Peyer's patch (tissue), 4 donors: ENCODE measurements at regions not wholly inside any gene's neighbourhood (a gene's known extent, or its start where the extent isn't known, plus 50 kb on each side); places are given as distances from the start of the nearest gene placed in this dataset.

ENCODE experiments used
- POLR2A ChIP-seq, 2 donors: fragments of 450-650 bp; IDR thresholded peaks; one replicate each; pipeline ENCODE4 v1.5.1; 2017; ENCODE audit warnings: antibody characterized with exemption in 2 of 2, mild to moderate bottlenecking in 2 of 2, moderate library complexity in 2 of 2
- TF ChIP-seq, protein P1 (sequence below), 6 experiments: fragments of 450-650 bp in 4 of 6; fragments of 200-600 bp in 2 of 6; sonication (generic) in 1 of 6; IDR thresholded peaks; one replicate each; pipeline ENCODE4 v1.5.1; 2017 to 2019; ENCODE audit warnings: antibody characterized with exemption in 6 of 6, mild to moderate bottlenecking in 3 of 6, moderate library complexity in 1 of 6

DNA sequence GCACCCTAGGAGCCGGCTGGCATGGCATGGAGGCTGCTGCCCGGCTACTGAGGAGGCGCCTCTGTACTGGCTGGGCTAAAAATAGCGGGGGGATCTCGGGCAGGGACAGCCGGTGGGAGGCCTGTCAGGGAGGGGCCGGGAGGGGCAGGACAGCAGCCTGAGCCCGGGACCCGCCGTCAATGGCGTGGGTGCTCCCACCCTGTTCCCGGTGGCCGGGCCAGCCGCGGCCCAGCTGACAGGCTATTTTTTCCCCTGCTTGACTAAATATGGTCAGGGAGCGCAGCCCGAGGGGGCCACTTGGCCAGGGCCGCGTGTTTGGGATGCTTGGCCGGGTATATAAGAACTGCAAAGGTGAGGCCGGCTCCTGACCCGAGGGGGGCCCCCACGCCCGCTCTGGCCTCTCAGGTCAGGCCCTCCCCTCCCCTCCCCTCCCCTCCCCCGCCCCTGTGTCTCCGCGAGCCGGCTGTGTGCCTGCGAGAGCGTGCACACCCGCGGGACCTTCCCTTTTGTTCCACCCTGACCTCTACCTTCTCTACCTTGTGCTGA is 74.4 kb upstream of the GATA5 start:
- TF ChIP-seq, protein P1, sequence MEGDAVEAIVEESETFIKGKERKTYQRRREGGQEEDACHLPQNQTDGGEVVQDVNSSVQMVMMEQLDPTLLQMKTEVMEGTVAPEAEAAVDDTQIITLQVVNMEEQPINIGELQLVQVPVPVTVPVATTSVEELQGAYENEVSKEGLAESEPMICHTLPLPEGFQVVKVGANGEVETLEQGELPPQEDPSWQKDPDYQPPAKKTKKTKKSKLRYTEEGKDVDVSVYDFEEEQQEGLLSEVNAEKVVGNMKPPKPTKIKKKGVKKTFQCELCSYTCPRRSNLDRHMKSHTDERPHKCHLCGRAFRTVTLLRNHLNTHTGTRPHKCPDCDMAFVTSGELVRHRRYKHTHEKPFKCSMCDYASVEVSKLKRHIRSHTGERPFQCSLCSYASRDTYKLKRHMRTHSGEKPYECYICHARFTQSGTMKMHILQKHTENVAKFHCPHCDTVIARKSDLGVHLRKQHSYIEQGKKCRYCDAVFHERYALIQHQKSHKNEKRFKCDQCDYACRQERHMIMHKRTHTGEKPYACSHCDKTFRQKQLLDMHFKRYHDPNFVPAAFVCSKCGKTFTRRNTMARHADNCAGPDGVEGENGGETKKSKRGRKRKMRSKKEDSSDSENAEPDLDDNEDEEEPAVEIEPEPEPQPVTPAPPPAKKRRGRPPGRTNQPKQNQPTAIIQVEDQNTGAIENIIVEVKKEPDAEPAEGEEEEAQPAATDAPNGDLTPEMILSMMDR (IDR thresholded peaks at IDR 0.05), result no peak
- no peak for TF ChIP-seq POLR2A (IDR thresholded peaks at IDR 0.05)
